ENCODE measurements at regions not wholly inside any gene's neighbourhood (a gene's known extent, or its start where the extent isn't known, plus 50 kb on each side); places are given as distances from the start of the nearest gene placed in this dataset.

GRCh38 chr13:24984134-24984533 lies 111.8 kb upstream of the PABPC3 start:
- TF ChIP-seq CTCF (IDR thresholded peaks at IDR 0.05; ENCODE audit: low read length) (no peak), EZH2 (IDR thresholded peaks at IDR 0.05; ENCODE audit: borderline replicate concordance, low read length) (no peak)
